ENCODE measurements at regions not wholly inside any gene's neighbourhood (a gene's known extent, or its start where the extent isn't known, plus 50 kb on each side); places are given as distances from the start of the nearest gene placed in this dataset.

- no peaks in the 10 kb centered on the region for H3K9me3 ChIP-seq
- DNase-seq = no peak
- intact Hi-C loops (cut with DNase I; ENCODE audit: low total_unique reads) = no loop called here
- TF ChIP-seq CTCF (IDR thresholded peaks at IDR 0.05) = no peak
- no peak overlapping the region for H3K4me3 ChIP-seq
- H3K4me1 ChIP-seq = no peaks in the 10 kb centered on the region
- H3K27me3 ChIP-seq = no peaks in the 10 kb centered on the region
- H3K36me3 ChIP-seq = no peaks in the 10 kb centered on the region
- no peak overlapping the region for H3K27ac ChIP-seq
Measured at GRCh38 chr11:42951266-42951665, 360.5 kb upstream of the API5 start.

GRCh38 chr11:42957831-42958230, 354.0 kb upstream of the API5 start:
- no peak for TF ChIP-seq CTCF (IDR thresholded peaks at IDR 0.05)
- intact Hi-C loops (cut with DNase I; ENCODE audit: low total_unique reads) = no loop called here
- Histone ChIP-seq H3K4me3 (no peak overlapping the region), H3K36me3 (no peaks in the 10 kb centered on the region), H3K9me3 (no peaks in the 10 kb centered on the region), H3K27ac (no peak overlapping the region), H3K4me1 (no peaks in the 10 kb centered on the region), H3K27me3 (no peaks in the 10 kb centered on the region)
- no peak for DNase-seq

DNA sequence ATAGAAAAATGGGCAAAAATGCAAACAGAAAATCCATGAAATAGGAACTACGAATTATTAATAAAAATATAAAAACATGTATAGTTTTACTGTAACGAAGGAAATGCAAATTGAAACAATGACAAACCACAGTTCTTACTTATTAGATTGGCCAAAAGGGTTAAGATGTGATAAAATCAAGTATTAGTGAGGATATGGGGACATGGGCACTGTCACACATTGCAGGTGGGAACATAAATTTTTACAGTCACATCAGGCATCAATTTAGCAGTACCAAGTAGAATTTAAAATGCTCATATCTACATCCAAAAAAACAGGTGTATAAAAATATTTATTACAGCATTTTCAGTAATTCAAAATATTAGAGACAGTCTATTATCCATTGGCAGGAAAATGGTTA, 353.2 kb upstream of the API5 start:
- intact Hi-C loops (cut with DNase I; ENCODE audit: low total_unique reads) = no loop called here
- DNase-seq = no peak
- Histone ChIP-seq H3K27me3 (no peaks in the 10 kb centered on the region), H3K27ac (no peak overlapping the region), H3K36me3 (no peaks in the 10 kb centered on the region), H3K9me3 (no peaks in the 10 kb centered on the region), H3K4me1 (no peaks in the 10 kb centered on the region), H3K4me3 (no peak overlapping the region)
- TF ChIP-seq CTCF (IDR thresholded peaks at IDR 0.05) = no peak

- no peak for TF ChIP-seq CTCF (IDR thresholded peaks at IDR 0.05)
- no peaks in the 10 kb centered on the region for H3K27me3 ChIP-seq
- intact Hi-C loops (cut with DNase I; ENCODE audit: low total_unique reads) = no loop called here
- H3K4me1 ChIP-seq = no peaks in the 10 kb centered on the region
- H3K4me3 ChIP-seq = no peak overlapping the region
- H3K27ac ChIP-seq = no peak overlapping the region
- H3K9me3 ChIP-seq = no peaks in the 10 kb centered on the region
- DNase-seq = no peak
- no peaks in the 10 kb centered on the region for H3K36me3 ChIP-seq
Measured at GRCh38 chr11:42960521-42961088, 351.2 kb upstream of the API5 start.

DNA sequence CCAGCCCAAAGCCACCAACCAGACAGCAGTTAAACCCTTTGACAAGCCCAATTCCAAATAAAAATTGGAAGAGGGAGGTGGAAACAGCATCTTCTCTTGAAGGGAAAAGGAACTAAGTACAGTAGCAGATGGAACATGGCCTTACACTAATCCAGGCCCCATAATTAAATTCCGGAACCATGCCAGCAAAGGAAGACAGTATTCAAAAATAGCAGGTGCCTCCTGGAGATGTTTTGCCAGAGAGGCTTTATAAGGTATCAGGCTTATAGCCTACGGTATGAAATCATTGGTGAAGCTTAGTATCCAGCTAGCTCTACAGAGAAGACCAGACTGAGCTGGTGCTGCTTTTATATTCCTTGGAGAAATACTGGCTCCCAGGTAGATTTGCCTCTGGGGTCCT, 344.1 kb upstream of the API5 start:
- Histone ChIP-seq H3K4me3 (no peak overlapping the region), H3K9me3 (no peaks in the 10 kb centered on the region), H3K4me1 (no peaks in the 10 kb centered on the region), H3K27me3 (no peaks in the 10 kb centered on the region), H3K36me3 (no peaks in the 10 kb centered on the region), H3K27ac (no peak overlapping the region)
- no peak for DNase-seq
- intact Hi-C loops (cut with DNase I; ENCODE audit: low total_unique reads) = no loop called here
- no peak for TF ChIP-seq CTCF (IDR thresholded peaks at IDR 0.05)

GRCh38 chr11:42972741-42973140, 339.1 kb upstream of the API5 start:
- Histone ChIP-seq H3K27me3 (no peaks in the 10 kb centered on the region), H3K9me3 (no peaks in the 10 kb centered on the region), H3K36me3 (no peaks in the 10 kb centered on the region), H3K27ac (no peak overlapping the region), H3K4me1 (no peaks in the 10 kb centered on the region), H3K4me3 (no peak overlapping the region)
- intact Hi-C loops (cut with DNase I; ENCODE audit: low total_unique reads) = no loop called here
- no peak for DNase-seq
- TF ChIP-seq CTCF (IDR thresholded peaks at IDR 0.05) = no peak

All from tibial artery (tissue), 4 donors.